ENCODE measurements at regions not wholly inside any gene's neighbourhood (a gene's known extent, or its start where the extent isn't known, plus 50 kb on each side); places are given as distances from the start of the nearest gene placed in this dataset.

DNA sequence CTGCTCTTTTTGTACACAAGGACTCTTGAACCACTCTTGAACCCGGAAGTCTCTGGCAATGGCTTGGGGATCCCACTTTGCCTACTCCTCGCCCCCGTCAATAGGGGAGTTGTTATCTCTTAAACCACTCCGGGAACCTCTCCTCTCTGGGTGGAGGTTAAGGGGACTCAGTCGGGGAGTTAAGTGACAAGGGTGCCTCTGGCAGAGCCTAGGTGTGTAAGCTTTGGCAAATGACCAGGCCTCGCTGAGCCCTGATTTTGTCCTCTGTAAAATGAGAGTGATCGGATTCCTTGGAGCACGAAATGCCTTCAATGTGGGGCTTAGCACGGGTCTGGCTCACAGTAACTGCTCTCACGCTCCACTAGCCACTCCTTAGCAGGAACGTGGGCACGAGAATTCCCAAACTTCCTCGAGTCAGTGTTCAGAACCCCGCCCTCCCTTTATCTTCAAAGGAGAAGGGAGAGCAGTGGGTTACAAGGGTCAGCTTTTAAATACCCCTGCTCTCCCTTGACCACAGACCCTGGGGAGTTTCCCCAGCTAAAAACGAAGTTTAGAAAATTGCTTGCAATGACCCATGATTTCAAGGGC lies 193.3 kb downstream of the KATNAL1 start (continued):
- TF ChIP-seq HNRNPUL1 (IDR thresholded peaks at IDR 0.05; ENCODE audit: low read length) (no peak), ZNF586 (CRISPR knock-in tag; conservative IDR thresholded peaks at IDR 0.05) (no peak), SMAD2 (IDR thresholded peaks at IDR 0.05; ENCODE audit: low read depth, low read length) (no peak)

DNA sequence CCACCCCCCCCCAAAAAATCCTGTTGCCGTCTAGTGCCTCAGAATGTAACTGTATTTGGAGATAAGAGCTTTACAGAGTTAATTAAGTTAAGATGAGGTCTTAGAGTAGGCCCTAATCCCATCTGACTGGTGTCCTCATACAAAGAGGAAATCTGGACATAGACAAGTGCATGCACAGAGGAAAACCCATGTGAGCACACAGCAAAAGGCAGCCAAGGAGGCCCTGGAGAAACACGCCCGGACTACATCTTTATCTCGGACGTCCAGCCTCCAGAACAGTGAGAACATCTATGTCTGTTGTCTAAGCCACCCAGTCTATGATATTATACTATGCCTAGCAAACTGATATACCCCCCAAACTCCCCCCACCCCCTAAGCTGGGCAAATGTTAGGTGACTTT lies 193.8 kb downstream of the KATNAL1 start:
- intact Hi-C loops (cut with micrococcal nuclease) (loop anchor here (2.0 to 10.0 kb wide), 3 partner anchors 149 to 341 kb away; no protein-coding TSS in a partner anchor), in situ Hi-C loops (cut with MboI) (loop anchor here (10.0 kb wide), 1 partner anchor 339 kb away; no protein-coding TSS in a partner anchor)
- no peak for FAIRE-seq
- no peaks in the 10 kb centered on the region for H4K20me1 ChIP-seq (replicated peaks; ENCODE audit: control insufficient read depth, insufficient read depth, low read length)
- no peak overlapping the region for H3K9ac ChIP-seq (ENCODE audit: insufficient read depth in 1 of 2, low read depth in 2 of 2, low read length in 2 of 2)
- H3K4me3 ChIP-seq: no peak overlapping the region
- WGBS (ENCODE audit: insufficient coverage, low coverage, missing lambda C conversion rate): 19% methylated on average over 5 of the region's 5 CpGs
- H3K27me3 ChIP-seq (ENCODE audit: control insufficient read depth in 2 of 2, insufficient read depth in 2 of 2, low read length in 2 of 2): peaks cover 0 to 22% of the 10 kb centered on the region in 2 experiments
- H3K9me3 ChIP-seq (replicated peaks; ENCODE audit: control insufficient read depth, insufficient read depth, low read depth, low read length): no peaks in the 10 kb centered on the region
- no TSS peak for BruUV-seq (replicated peaks)
- ChIA-PET POLR2A (no interaction called here), CTCF (ENCODE audit: low intra/inter-chr PET ratio) (interaction anchor here (0.6 to 1.3 kb wide), 5 partner anchors 342 to 720 kb away, joined by 3 to 6 read pairs (median 4); no protein-coding TSS in a partner anchor)
- peak overlapping the region; percentile 59; the same call in 1 of the 2 replicates for H2AFZ ChIP-seq (ENCODE audit: low read depth, low read length)
- TF ChIP-seq CBFA2T3 (IDR thresholded peaks at IDR 0.05) (peak; percentile 12; the same call in 1 of the 2 replicates), MYNN (IDR thresholded peaks at IDR 0.05) (no peak), MYNN (CRISPR knock-in tag; IDR thresholded peaks at IDR 0.05) (no peak)
- no peak overlapping the region for H3K4me2 ChIP-seq (ENCODE audit: insufficient read depth, low read length)
- peak; percentile 12; the same call in 1 of the 3 replicates for ATAC-seq
- no peaks in the 10 kb centered on the region for H3K9me1 ChIP-seq (ENCODE audit: control insufficient read depth, insufficient read depth, low read length)
- no peak overlapping the region for H3K27ac ChIP-seq (ENCODE audit: extremely low read depth, low read depth, low read length)
- peaks cover 5 to 9% of the 10 kb centered on the region in 2 experiments; a peak in 4 of 5 replicates for H3K4me1 ChIP-seq (replicated peaks in 1 of 2; ENCODE audit: control insufficient read depth in 2 of 2, insufficient read depth in 2 of 2, low read length in 2 of 2)
- no peaks in the 10 kb centered on the region for H3K79me2 ChIP-seq (ENCODE audit: control insufficient read depth, insufficient read depth, low read length)
- DNase-seq (ENCODE audit: extremely low read depth in 1 of 4, low spot score in 3 of 4): peak in 2 of 4 experiments; percentile 16 to 43
- H3K36me3 ChIP-seq (ENCODE audit: control insufficient read depth, insufficient read depth, low read length): no peaks in the 10 kb centered on the region
